ENCODE measurements at regions not wholly inside any gene's neighbourhood (a gene's known extent, or its start where the extent isn't known, plus 50 kb on each side); places are given as distances from the start of the nearest gene placed in this dataset.

GRCh38 chr14:59100205-59100604 is 88.3 kb upstream of the DAAM1 start:
- TF ChIP-seq POLR2A (IDR thresholded peaks at IDR 0.05; ENCODE audit: low read depth, low read length) (no peak), POLR2AphosphoS5 (IDR thresholded peaks at IDR 0.05; ENCODE audit: low read depth, low read length) (no peak), TAF1 (IDR thresholded peaks at IDR 0.05; ENCODE audit: borderline replicate concordance, low read depth, low read length) (no peak)
